DMS 273 (cell line): ENCODE measurements at regions not wholly inside any gene's neighbourhood (a gene's known extent, or its start where the extent isn't known, plus 50 kb on each side); places are given as distances from the start of the nearest gene placed in this dataset.

Experiments
- DNase-seq: peaks from one replicate; lab custom pipeline; 2025; ENCODE audit not compliant: unreplicated experiment; lab: John Stamatoyannopoulos, UW

DNA sequence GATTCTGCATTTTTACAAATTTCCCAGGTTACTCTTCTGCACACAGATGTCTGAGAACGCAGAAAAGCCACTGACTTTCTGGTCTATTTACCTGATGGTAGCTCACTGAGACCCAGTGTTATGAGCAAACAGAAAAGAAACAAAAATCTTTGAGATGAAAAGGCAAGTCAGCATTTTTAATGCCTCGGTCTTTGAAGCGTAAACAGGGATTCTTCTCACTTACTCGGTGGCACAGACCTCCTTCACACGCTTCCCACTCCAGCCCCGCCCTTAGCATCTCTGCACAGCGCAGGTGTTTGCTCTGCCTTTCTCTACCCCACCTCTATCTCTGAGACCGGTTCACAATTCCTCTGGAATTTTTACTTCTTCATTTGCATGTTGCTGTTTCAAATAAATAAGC lies 195.0 kb upstream of the IRX1 start:
- DNase-seq: no peak

DNA sequence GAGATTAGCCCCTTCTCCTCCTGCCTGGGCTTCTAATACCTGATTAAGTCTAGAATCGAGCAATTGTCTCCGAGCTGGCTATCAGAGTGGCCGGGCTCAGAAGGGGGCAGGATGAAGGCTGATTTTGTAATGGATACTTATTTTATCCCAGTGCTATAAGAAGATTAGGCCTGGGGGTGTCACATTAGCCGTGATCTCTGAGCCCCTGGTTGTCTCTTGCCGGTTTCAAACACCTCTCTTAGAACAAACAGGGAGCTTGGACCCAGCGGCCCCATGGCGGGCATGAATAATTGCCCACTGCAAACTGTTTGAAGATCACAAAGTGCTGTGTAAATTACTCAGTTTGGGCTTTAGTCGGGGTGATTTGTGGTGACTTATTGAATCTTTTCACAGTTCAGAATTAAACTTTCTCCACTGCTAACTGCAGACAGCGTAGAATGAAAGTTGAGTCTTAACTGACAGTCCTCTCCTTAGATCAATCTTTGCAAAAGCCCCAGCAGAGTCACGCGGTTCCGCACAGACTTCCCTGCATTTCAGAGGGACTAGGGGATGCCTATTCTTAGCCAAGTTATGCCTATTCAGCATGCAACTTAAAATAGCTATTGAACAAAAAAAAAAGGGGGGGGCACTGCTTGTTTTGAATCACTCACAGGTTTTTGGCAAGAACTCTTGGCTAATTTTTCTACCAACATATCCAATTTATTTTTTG lies 200.6 kb upstream of the IRX1 start:
- DNase-seq: no peak

DNA sequence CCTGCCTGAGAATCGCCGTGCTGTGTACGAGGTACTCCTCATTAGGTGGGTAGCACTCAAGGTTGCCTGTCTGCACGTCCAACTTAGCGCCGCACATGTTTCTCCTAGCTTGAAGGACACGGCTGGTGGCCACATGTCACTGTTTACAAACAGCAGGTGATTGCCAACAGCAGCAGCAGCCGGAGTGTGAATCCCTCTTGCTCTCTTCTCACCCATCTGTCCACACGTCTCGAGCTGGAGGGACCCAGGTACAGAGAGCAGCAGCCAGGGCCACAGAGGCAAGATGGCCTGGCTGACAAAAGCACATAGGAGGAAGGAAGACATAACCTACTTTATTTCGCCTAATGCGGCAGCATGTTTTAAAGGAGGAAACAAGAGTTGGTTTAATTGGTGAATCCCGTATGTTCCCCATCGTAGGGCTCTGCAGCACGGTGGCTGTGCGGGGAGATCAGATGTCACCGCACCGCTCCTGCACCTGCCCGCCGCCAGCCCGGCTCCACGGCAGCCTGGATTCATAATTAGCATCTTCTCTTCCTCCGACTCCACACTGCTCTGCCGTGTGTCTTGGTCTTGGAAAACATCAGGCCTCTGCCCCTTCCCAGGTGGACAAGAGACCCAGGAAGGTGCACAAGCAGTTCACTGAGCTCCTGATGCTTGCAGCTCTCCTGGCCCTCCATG lies 201.6 kb upstream of the IRX1 start:
- DNase-seq: no peak

DNA sequence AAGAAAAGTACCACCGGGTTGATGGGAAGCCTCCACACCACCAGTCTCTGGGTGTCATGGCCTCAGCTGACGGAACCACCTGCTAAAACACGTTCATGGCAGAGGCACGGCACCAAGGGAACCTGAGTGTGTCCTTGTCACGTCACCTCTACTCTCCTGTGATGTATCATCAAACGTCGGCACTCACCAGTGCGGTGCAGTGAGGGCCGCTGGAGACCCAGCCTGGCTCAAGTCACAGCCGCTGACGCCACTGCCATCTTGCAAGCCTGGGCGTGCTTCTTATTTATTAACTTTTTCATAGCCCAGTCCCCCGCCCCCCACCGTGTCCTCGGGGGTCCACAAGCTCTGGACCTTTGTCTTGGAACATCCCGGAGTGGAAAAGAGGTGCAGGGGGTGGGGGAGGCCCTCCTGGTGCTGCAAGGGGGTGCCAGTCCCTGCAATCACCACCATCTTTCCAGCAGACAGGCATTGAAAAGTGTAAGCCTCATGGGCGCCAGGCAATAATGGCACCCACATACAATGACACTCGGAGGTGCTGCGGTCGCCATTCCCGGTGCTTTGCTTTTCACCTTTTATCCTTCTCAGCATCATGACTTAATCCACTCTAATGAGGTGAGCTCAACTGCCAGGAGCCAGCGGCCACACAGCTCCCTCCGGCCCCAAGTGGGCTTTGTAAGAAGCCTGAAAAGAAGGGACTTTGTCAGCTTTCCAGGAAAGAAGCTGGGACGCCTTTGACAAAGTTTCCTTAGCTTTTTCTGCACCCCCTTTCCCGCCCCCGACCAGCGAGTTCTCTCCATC lies 202.3 kb upstream of the IRX1 start:
- no peak for DNase-seq

DNA sequence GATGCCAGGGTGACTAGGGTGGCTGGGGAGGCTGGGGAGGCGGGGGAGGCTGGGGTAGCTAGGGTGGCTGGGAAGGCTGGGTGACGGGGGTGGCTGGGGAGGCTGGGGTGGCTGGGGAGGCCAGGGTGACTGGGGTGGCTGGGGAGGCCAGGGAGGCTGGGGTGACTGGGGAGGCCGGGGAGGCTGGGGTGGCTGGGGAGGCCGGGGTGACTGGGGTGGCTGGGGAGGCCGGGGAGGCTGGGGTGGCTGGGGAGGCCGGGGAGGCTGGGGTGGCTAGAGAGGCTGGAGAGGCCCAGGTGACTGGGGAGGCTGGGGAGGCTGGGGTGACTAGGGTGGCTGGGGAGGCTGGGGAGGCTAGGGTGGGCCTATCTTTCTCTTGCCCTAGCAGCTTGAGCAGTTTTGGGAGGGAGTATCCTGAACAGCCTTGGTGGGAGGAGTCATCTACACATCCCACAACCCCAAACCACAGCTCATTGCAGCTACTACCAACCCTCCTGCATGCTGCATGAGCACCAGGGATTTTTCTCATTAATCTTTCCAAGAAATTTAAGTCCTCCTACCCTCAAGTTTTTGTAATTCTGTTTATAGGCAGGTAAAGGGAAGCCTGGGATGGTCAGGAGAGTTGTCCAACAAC lies 203.2 kb upstream of the IRX1 start:
- no peak for DNase-seq

DNA sequence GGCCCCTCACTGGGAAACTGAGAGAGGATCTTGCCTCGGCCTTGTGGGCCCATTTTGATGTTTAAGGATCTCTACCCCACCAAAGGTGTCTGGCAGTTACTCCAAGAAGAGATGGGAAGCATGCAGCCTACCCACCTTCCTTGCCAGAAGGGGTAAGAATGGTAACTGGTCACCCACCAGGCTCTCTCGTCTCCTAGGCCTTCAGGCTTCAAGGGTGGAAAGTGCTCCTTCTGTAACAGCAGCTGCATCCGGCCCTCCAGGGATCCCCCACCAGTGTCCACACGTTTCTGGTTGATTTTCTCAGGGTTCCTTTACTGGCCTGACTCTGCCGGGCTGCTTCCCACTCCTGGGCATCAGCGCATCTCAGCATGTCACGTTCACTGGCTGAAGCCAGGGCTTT lies 204.4 kb upstream of the IRX1 start:
- no peak for DNase-seq

DNA sequence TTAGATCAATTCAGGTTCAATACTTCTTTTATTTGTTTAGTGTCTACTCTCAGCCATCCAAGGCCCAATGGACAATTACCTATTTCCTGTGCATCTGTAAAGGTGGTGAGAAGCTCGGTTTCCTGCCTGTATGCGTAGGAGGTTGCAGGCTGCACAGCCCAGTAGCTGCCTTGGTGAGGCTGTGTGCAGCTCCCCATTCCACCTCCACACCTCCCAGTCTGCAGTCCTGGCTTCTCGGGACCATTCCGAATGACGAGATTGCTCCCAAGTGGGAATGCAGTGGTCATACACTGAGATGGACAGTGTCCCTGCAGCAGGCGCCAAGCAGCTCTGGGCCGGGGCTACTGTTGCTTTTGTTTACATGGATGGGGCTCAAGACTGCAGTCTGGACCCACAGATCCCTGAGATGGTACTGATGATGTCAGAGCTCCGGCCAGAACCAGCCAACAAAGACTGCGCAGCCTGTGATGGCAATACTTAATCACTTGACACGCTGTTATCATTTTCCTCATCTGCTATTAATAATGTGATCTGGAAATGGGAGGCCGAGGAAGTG lies 206.1 kb upstream of the IRX1 start:
- DNase-seq: no peak

DNA sequence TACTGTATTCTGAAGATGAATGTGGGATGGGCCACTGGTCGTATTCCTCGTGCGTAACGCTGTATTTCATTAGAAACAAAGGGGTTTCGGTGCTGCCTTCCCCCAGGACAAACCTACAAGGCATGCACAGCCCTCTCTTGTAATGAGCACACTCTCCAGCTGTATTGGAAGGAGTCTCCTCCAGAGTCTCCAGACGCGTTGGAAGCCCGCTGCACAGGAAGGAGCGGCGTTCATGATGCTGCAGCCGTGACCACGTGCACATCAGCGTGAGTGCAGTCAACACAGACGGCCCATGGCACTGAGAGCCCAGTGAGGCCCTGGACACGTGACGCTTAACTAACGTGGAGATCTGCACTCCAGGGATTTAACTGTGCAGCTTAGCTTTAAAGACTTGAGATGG lies 209.0 kb upstream of the IRX1 start:
- no peak for DNase-seq

DNA sequence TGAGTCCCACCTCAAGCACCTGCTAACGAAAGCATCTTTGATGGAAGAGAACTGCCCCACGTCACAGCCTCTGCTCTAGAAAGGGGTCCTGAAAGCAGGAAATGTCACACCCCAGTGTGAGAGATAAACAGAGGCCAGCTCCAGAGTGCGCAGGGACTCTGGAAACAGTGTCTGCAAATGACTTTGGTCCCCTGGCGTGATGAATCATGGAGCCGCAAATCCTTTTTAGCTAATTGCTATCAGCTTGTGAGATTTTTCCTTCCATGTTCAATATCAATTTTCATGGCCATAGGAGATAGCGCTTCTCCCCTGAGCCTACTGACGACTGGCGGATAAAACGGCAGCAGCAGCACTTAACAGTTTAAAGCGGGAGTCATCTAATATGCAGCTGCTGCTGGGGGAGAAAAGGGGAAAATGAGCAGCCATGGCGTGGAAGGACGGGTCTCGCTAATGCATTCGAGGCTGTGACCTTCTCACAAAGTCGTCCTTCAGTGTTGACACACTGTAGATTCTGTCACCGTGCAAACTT lies 209.6 kb upstream of the IRX1 start:
- DNase-seq: no peak

DNA sequence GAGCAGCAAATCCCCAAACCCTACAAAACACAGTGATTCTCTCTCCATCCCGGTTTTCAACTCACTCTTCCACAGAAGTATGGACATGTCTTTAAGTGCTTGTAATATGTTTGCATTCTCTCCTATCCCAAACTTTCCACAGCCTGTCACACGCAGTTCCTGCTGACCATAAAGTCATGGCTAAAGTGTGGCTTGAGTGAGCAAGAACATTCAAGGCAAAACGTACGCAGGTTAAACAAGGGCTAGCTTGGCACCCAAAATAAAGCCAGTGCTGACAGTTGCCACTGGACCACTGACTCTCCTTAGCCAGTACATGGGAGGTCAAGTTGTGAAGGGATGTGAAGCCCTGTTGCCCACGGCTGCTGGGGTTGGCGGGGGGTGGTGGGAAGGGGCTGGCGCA lies 211.1 kb upstream of the IRX1 start:
- no peak for DNase-seq

DNA sequence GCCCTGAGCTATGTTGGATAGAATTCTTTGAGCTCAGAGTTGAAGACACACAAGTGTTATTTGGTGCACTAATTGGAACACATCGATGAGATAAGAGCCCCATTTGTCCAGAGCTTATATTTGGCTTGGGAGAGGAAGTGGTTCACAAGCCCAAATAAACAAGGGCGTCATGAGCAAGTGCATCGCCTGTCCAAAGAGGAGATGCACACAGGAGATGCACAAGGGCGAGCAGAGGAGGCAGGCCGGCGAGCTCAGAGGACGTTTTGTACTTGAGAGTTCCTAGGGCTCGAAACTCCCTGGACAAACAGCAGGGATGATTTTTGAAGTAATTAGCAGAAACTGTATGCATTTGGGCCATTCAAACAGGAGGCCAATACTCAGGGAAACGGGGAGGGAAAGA lies 212.8 kb upstream of the IRX1 start:
- DNase-seq: no peak

DNA sequence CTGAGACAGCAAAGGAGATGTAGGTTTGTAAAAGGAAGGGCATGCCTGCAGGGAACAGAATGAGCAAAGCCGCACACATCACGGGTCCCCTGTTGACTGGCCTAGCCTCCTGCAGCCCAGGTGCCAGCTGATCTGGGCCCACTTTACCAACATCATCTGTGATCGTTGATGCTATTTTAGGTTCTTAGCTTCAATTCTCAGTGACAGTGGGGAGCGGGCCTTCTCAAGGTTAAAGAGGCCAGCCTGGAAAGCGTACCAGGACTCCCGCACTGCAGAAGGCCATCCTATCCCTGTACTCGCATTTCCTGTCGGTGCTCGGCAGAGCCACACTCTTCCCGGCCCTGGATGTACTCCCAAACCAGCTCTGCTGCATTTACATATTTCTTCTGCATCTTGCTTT lies 213.5 kb upstream of the IRX1 start:
- no peak for DNase-seq

DNA sequence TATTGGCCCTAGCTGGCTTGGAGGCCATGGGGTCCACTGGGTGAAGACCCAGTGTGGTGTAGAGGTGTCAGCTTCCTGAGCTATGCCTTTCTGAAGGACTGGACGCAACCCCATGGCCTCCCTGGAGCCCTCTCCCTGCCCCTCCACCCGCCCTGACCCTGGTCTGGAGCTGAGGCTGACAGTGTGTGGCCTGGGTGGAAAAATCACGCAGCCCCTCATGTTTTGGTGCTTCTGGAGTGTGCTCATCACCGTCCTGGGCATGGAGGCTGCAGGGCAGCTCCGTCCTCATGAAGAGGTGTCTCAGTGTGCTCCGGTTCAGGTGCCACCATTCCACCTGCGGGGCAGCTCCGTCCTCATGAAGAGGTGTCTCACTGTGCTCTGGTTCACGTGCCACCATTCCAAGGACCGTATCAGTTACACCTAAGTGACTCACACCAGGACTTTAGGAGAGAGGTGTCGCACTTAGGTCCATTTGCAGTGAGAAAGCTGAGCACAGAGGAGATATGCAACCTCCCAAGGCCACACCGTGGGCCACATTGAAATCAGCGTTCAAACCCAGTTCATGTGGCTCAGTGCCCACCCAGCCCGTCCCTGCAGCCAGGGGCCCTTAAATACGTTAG lies 214.3 kb upstream of the IRX1 start:
- no peak for DNase-seq

DNA sequence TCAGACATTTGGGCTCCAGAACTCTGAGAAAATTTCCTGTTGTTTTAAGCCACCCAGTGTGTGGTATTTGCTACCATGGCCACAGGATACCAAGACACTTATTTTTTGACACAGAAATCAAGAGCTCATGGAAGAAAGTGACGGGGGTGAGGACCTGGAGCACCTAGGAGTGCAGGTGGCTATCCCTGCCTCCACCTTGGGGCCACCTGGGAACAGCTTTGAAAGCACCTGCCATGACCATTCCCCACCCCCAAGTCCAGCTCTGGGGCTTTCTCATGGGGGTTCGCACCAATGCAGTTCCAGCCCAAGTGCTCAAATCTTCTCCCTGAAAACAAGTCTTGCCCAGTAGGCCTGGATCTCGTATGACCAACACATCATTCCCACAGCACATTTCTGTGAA lies 214.9 kb upstream of the IRX1 start:
- DNase-seq: no peak

DNA sequence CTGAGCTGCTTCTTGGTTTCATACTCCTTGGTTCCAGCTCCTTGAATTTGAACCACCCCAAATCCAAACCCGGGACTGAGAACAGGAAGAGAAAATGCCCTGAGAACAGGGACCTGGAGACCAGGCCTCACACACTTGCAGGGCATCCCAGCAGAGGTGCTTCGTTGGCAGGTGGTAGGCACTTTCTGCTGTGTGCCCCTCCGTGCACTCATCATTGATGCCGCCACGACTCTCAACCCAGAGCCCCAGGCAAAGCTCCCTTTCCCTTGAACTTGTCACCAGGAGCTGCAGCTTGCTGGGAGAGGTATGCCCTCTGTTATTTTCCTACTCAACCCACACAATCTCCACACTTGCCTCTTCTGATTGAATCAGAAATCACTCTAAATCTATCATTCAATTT lies 217.8 kb upstream of the IRX1 start:
- DNase-seq: no peak

DNA sequence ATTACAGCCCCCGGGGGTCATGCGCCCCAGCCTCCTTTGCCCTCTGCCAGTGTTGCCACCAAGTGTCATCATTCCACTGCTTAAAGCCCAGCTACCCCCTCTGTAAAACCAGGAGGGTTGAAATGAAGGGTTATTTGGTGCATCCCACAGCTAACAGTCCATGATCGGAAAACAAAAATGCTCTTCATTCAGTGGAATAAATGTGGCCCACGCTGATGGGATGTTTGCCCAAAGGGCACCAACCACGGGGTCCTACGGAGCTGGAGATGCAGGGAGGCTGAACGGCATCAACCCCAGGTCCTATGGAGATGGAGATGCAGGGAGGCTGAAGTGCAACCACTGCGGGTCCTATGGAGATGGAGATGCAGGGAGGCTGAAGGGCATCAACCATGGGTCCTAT lies 218.5 kb upstream of the IRX1 start:
- no peak for DNase-seq

DNA sequence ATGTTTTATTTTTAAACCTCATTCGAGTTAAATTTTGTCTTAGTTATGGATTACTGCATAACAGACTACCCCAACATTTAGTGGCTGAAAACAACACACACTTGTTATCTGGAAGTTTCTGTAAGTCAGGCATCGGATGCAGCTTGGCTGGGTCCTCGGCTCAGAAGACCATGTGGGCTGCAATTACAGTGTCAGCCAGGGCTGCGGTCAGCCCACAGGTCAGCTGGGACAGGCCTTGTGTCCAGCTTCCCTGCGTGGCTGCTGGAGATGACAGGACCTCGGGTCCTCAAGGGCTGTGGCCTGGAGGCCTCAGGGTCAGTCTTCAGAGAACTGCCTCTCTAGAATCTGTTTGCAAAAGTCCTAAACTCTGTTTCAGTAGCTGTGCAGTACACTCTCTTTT lies 219.0 kb upstream of the IRX1 start:
- no peak for DNase-seq

DNA sequence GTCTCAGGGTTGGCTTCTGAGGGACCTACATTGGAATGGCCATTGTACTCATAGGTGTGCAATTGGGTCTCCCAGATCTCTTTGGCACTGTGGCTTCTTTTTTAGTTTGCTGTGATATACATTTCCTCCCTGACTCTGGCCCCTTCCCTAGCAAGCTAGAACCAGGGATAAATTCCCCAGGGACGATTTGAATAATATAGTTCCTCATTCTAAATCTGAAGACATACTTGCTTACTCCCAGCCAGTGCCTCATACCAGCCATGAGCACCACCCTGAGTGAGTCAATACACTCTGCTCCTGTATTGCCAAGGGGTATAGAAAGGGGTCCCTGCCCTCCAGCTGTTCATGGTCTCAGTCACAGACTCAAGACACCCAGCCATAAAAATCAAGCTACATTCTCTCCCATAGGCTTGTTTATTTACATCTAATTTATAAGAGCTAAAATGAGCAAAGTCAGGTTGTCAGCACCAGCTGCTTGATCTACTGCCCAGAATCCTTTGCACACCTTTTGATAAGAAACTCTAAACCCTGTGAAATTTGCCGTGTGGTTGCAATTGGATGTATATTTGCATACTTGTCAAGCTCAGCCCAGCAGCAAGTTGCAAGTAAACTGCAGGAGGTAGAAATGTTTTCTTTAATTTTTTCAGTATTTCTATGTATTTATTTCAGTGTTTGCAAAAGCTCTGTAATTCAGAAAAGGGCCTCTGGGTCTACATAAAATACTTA lies 219.9 kb upstream of the IRX1 start:
- DNase-seq: no peak

DNA sequence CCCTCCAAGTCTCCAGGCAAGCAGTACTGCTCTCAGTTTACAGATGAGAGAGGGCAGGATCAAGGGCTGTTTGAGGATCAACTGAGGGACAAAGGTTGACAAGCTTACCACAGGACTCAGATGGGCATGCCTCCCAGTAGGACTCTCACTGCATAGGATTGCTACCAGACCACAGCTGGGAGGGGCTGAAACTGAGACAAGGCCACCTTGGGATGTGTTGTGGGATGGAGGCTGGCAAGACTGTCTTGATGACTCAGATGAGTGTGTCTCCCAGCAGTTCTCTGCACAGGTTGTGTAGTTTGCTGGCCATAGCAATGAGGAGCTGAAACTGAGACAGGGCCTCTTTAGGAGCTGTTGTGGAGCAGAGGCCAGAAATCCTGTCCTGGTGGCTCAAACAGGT lies 222.2 kb upstream of the IRX1 start:
- no peak for DNase-seq

DNA sequence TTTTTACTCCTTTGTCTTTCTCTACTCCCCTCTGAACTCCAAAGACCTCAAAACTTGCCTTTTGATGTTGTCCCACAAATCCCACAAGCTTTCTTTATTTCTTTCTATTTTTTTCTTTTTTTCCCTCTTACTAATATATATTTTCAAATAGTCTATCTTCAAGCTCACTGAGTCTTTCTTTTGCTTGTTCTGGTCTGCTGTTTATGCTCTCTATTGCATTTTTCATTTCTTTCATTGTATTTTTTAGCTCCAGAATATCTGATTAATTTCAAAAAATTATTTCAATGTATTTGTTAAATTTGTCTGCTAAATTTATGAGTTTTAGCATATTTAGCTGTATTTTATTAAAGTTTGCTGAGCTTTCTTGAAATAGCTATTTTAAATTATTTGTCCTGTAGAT lies 223.3 kb upstream of the IRX1 start:
- DNase-seq: no peak
